Astrocyte (in vitro differentiated cells and primary cell): ENCODE measurements at regions not wholly inside any gene's neighbourhood (a gene's known extent, or its start where the extent isn't known, plus 50 kb on each side); places are given as distances from the start of the nearest gene placed in this dataset.

ENCODE experiments used
- EZH2 ChIP-seq: IDR thresholded peaks from 2 replicates; pipeline ENCODE4 v1.6.1; 2012; ENCODE audit warnings: mild to moderate bottlenecking, low read length, inconsistent platforms; ENCODE audit not compliant: insufficient read depth
- TF ChIP-seq, protein P1 (sequence below): IDR thresholded peaks from 2 replicates; pipeline ENCODE4 v1.5.1; 2011; ENCODE audit warnings: low read depth, mild to moderate bottlenecking, inconsistent platforms, low read length, moderate library complexity; ENCODE audit not compliant: insufficient read depth

DNA sequence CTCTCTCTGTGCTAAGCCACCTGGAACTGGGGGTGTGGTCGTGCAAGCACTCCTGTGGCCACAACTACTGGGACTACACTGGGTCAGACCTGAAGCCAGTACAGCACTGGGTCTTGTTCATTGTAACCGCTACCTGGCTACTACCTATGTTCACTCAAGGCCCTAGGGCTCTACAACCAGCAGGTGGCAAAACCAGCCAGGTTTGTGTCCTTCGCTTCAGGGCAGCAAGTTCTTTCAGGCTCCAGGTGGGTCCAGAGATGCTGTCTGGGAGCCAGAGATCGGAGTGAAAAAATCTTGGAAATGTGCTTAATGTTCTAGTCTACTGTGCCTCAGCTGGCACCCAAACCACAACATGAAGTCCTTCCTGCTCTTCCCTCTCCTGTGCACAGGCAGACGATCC lies 171.6 kb upstream of the SORCS1 start:
- no peak for TF ChIP-seq EZH2
- TF ChIP-seq, protein P1, sequence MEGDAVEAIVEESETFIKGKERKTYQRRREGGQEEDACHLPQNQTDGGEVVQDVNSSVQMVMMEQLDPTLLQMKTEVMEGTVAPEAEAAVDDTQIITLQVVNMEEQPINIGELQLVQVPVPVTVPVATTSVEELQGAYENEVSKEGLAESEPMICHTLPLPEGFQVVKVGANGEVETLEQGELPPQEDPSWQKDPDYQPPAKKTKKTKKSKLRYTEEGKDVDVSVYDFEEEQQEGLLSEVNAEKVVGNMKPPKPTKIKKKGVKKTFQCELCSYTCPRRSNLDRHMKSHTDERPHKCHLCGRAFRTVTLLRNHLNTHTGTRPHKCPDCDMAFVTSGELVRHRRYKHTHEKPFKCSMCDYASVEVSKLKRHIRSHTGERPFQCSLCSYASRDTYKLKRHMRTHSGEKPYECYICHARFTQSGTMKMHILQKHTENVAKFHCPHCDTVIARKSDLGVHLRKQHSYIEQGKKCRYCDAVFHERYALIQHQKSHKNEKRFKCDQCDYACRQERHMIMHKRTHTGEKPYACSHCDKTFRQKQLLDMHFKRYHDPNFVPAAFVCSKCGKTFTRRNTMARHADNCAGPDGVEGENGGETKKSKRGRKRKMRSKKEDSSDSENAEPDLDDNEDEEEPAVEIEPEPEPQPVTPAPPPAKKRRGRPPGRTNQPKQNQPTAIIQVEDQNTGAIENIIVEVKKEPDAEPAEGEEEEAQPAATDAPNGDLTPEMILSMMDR: no peak
